H1 (cell line): ENCODE measurements at regions not wholly inside any gene's neighbourhood (a gene's known extent, or its start where the extent isn't known, plus 50 kb on each side); places are given as distances from the start of the nearest gene placed in this dataset.

Experiments
- CTCF ChIA-PET: fragments of 300-600 bp; sonication (Branson Sonifier 250); formaldehyde crosslinking; loops from one replicate; lab custom pipeline; 2021; ENCODE audit not compliant: partially characterized antibody; lab: Charles Lee
- POLR2A ChIA-PET: fragments of 300-600 bp; sonication (Branson Sonifier 250); formaldehyde crosslinking; loops from one replicate; lab custom pipeline; 2021; ENCODE audit warnings: inconsistent platforms; ENCODE audit not compliant: partially characterized antibody; lab: Charles Lee
- DNase-seq, 2 experiments: peaks; one replicate each; pipeline versions ENCODE4 v3.0.0 to v3.0.0-alpha.2; 2010 to 2022; ENCODE audit warnings: low spot score in 2 of 2, low read depth in 1 of 2, mixed read lengths in 1 of 2
- FAIRE-seq: peaks from 2 replicates; lab custom pipeline; 2011; peaks lifted over from hg19 to GRCh38; lab: Jason Lieb, UNC
- H2AFZ ChIP-seq: 2 replicates; pipeline ENCODE4 v1.8.1; 2012; ENCODE audit warnings: low read length, inconsistent platforms
- H2AK5ac ChIP-seq: 2 replicates; pipeline ENCODE4 v1.6.1; 2013; ENCODE audit warnings: low read depth, low read length
- H2BK120ac ChIP-seq: replicated peaks from 2 replicates; pipeline ENCODE3; 2013; ENCODE audit warnings: low read depth, low read length, inconsistent platforms
- H2BK12ac ChIP-seq: 2 replicates; pipeline ENCODE4 v1.6.1; 2013; ENCODE audit warnings: low read depth, low read length
- H2BK15ac ChIP-seq: 2 replicates; pipeline ENCODE4 v1.6.1; 2013; ENCODE audit warnings: low read length
- H2BK20ac ChIP-seq: 2 replicates; pipeline ENCODE4 v1.6.1; 2013; ENCODE audit warnings: low read length
- H2BK5ac ChIP-seq: 2 replicates; pipeline ENCODE4 v1.6.1; 2013; ENCODE audit warnings: low read depth, low read length
- H3K14ac ChIP-seq: 2 replicates; pipeline ENCODE4 v1.6.1; 2013; ENCODE audit warnings: inconsistent platforms; ENCODE audit not compliant: insufficient read length
- H3K18ac ChIP-seq: 2 replicates; pipeline ENCODE4 v1.6.1; 2013; ENCODE audit warnings: low read length; ENCODE audit errors: extremely low read depth
- H3K23ac ChIP-seq: 2 replicates; pipeline ENCODE4 v1.6.1; 2013; ENCODE audit warnings: inconsistent platforms; ENCODE audit not compliant: insufficient read length
- H3K23me2 ChIP-seq: 2 replicates; pipeline ENCODE4 v1.6.1; 2013; ENCODE audit warnings: low read depth, low read length
- H3K27ac ChIP-seq: 2 replicates; pipeline ENCODE4 v1.6.1; 2011; ENCODE audit warnings: low read depth, low read length, inconsistent platforms
- H3K27me3 ChIP-seq, 4 experiments: replicated peaks in 1 of 4; 1 replicate in 1 of 4; 2 replicates in 3 of 4; pipeline versions ENCODE4 v1.6.1 to v1.8.1; 2011 to 2013; ENCODE audit warnings: low read length in 3 of 4, mild to moderate bottlenecking in 3 of 4, inconsistent platforms in 2 of 4, mixed read lengths in 2 of 4, moderate library complexity in 1 of 4; ENCODE audit not compliant: control insufficient read depth in 3 of 4, insufficient read depth in 3 of 4; ENCODE audit errors: extremely low read depth in 1 of 4
- H3K36me3 ChIP-seq, 4 experiments: 2 replicates each; pipeline versions ENCODE4 v1.6.1 to v1.8.1; 2011 to 2013; ENCODE audit warnings: mild to moderate bottlenecking in 4 of 4, low read length in 3 of 4, moderate library complexity in 2 of 4, control low read depth in 1 of 4, inconsistent platforms in 1 of 4; ENCODE audit not compliant: insufficient read depth in 4 of 4, control insufficient read depth in 2 of 4
- H3K4ac ChIP-seq: replicated peaks from 2 replicates; pipeline ENCODE3; 2013; ENCODE audit warnings: low read length, low read depth, mixed read lengths, inconsistent platforms; ENCODE audit not compliant: insufficient read length
- H3K4me1 ChIP-seq, 4 experiments: replicated peaks in 1 of 4; 1 replicate in 1 of 4; 2 replicates in 3 of 4; pipeline versions ENCODE4 v1.6.1 to v1.8.1; 2011 to 2013; ENCODE audit warnings: low read length in 3 of 4, inconsistent platforms in 2 of 4, mixed read lengths in 1 of 4; ENCODE audit not compliant: insufficient read depth in 4 of 4, control insufficient read depth in 3 of 4
- H3K4me2 ChIP-seq, 2 experiments: 2 replicates each; pipeline versions ENCODE4 v1.6.1 to v1.8.1; 2011 to 2013; ENCODE audit warnings: low read depth in 2 of 2, low read length in 2 of 2, control low read depth in 1 of 2, inconsistent platforms in 1 of 2, mild to moderate bottlenecking in 1 of 2; ENCODE audit not compliant: insufficient read depth in 1 of 2
- H3K4me3 ChIP-seq, 4 experiments: fragments of 200-600, 300-600 bp in 1 of 4; sonication (generic), shearing (Covaris generic), sonication (Bioruptor Twin) in 1 of 4; 2 replicates each; pipeline versions ENCODE4 v1.5.1 to v1.8.1; 2011 to 2016; ENCODE audit warnings: low read length in 4 of 4, low read depth in 3 of 4, control low read depth in 2 of 4, inconsistent platforms in 2 of 4, mild to moderate bottlenecking in 2 of 4, mixed read lengths in 1 of 4, moderate library complexity in 1 of 4; ENCODE audit not compliant: insufficient read depth in 2 of 4; ENCODE audit errors: extremely low read depth in 1 of 4
- H3K56ac ChIP-seq: replicated peaks from 2 replicates; pipeline ENCODE3; 2013; ENCODE audit warnings: low read depth, mild to moderate bottlenecking, mixed read lengths, low read length, inconsistent platforms; ENCODE audit not compliant: insufficient read length
- H3K79me1 ChIP-seq: 2 replicates; pipeline ENCODE4 v1.6.1; 2013; ENCODE audit warnings: low read depth, low read length, control low read depth
- H3K79me2 ChIP-seq, 2 experiments: 2 replicates each; pipeline versions ENCODE4 v1.6.1 to v1.8.1; 2012 to 2013; ENCODE audit warnings: low read length in 2 of 2, mild to moderate bottlenecking in 2 of 2, inconsistent platforms in 1 of 2; ENCODE audit not compliant: insufficient read depth in 2 of 2, control insufficient read depth in 1 of 2
- H3K9ac ChIP-seq, 4 experiments: replicated peaks in 1 of 4; 1 replicate in 1 of 4; 2 replicates in 3 of 4; pipeline versions ENCODE4 v1.6.1 to v1.8.1; 2011 to 2013; ENCODE audit warnings: low read depth in 3 of 4, low read length in 3 of 4, control low read depth in 2 of 4, mild to moderate bottlenecking in 2 of 4, moderate library complexity in 2 of 4, inconsistent platforms in 1 of 4; ENCODE audit errors: extremely low read depth in 1 of 4
- H3K9me3 ChIP-seq, 2 experiments: 2 replicates each; pipeline versions ENCODE4 v1.6.1 to v1.8.1; 2012 to 2013; ENCODE audit warnings: mild to moderate bottlenecking in 2 of 2, moderate library complexity in 2 of 2, control low read depth in 1 of 2, inconsistent platforms in 1 of 2, low read depth in 1 of 2, low read length in 1 of 2, mixed read lengths in 1 of 2; ENCODE audit not compliant: insufficient read depth in 2 of 2
- H4K20me1 ChIP-seq, 2 experiments: replicated peaks in 1 of 2; 2 replicates each; pipeline versions ENCODE3 to v1.8.1; 2011 to 2013; ENCODE audit warnings: inconsistent platforms in 2 of 2, low read length in 2 of 2, mild to moderate bottlenecking in 1 of 2; ENCODE audit not compliant: insufficient read depth in 2 of 2, control insufficient read depth in 1 of 2
- H4K5ac ChIP-seq: 2 replicates; pipeline ENCODE4 v1.6.1; 2013; ENCODE audit warnings: low read length, low read depth, mixed read lengths, inconsistent platforms; ENCODE audit not compliant: insufficient read length
- H4K8ac ChIP-seq: 2 replicates; pipeline ENCODE4 v1.8.0; 2013; ENCODE audit warnings: mild to moderate bottlenecking, moderate library complexity, low read length, inconsistent platforms; ENCODE audit not compliant: insufficient read depth; ENCODE audit errors: extremely low read depth
- H4K91ac ChIP-seq: replicated peaks from 2 replicates; pipeline ENCODE3; 2013; ENCODE audit warnings: low read length, mixed read lengths, inconsistent platforms; ENCODE audit not compliant: insufficient read length
- ASH2L ChIP-seq: fragments of 200-600, 300-600 bp; sonication (generic); IDR thresholded peaks from one replicate; pipeline ENCODE4 v1.7.1; 2017; ENCODE audit warnings: low read length
- CHD1 ChIP-seq: IDR thresholded peaks from 2 replicates; pipeline ENCODE4 v1.6.1; 2012; ENCODE audit warnings: low read depth, low read length, improper control_type of control experiment
- CREB1 ChIP-seq: IDR thresholded peaks from 2 replicates; pipeline ENCODE4 v1.6.1; 2012; ENCODE audit warnings: inconsistent platforms
- EZH2 ChIP-seq: fragments of 200-600 bp; sonication (generic); IDR thresholded peaks from 2 replicates; pipeline ENCODE4 v1.7.1; 2012; ENCODE audit warnings: low read depth, mild to moderate bottlenecking, moderate library complexity, low read length, inconsistent platforms; ENCODE audit not compliant: severe bottlenecking
- JUND ChIP-seq: IDR thresholded peaks from 2 replicates; pipeline ENCODE4 v1.6.1; 2011; ENCODE audit warnings: mild to moderate bottlenecking, improper control_type of control experiment, low read length
- KDM4A ChIP-seq: IDR thresholded peaks from one replicate; pipeline ENCODE4 v1.7.1; 2012; ENCODE audit warnings: low read depth, mild to moderate bottlenecking, moderate library complexity, low read length, inconsistent platforms; ENCODE audit not compliant: severe bottlenecking
- NANOG ChIP-seq: IDR thresholded peaks from 2 replicates; pipeline ENCODE4 v1.6.1; 2011; ENCODE audit warnings: low read length, low read depth, mild to moderate bottlenecking, inconsistent platforms; ENCODE audit not compliant: insufficient read depth, poor library complexity, severe bottlenecking
- POU5F1 ChIP-seq: IDR thresholded peaks from 2 replicates; pipeline ENCODE4 v1.6.1; 2011; ENCODE audit warnings: low read depth, mild to moderate bottlenecking, low read length, moderate library complexity
- RXRA ChIP-seq: IDR thresholded peaks from 2 replicates; pipeline ENCODE4 v1.6.1; 2011; ENCODE audit warnings: low read depth, mild to moderate bottlenecking, low read length, moderate library complexity; ENCODE audit not compliant: insufficient read depth
- SIX5 ChIP-seq: IDR thresholded peaks from 2 replicates; pipeline ENCODE4 v1.6.1; 2011; ENCODE audit warnings: mild to moderate bottlenecking, low read depth, low read length
- SP2 ChIP-seq: IDR thresholded peaks from 2 replicates; pipeline ENCODE4 v1.6.1; 2012; ENCODE audit warnings: mild to moderate bottlenecking, low read length, inconsistent platforms
- TBP ChIP-seq: IDR thresholded peaks from 2 replicates; pipeline ENCODE4 v1.6.1; 2011; ENCODE audit warnings: low read depth, low read length, improper control_type of control experiment
- ZNF274 ChIP-seq: IDR thresholded peaks from 2 replicates; pipeline ENCODE4 v1.7.0; 2012; ENCODE audit warnings: low read length, borderline replicate concordance; ENCODE audit errors: extremely low read depth
- WGBS, 2 experiments: shearing (Covaris generic) in 1 of 2; methylation state at CpG; one replicate each; pipeline versions ENCODE4 v1.1.6 to v1.1.7; 2013 to 2015; ENCODE audit warnings: low lambda C conversion rate in 2 of 2, mixed read lengths in 2 of 2, inconsistent platforms in 1 of 2, low coverage in 1 of 2, missing lambda C conversion rate in 1 of 2; ENCODE audit not compliant: insufficient replicate concordance in 2 of 2, insufficient coverage in 1 of 2, insufficient read length in 1 of 2; ENCODE audit errors: extremely low coverage in 1 of 2, missing lambda C conversion rate in 1 of 2; 5-methylcytosine and 5-hydroxymethylcytosine counted together

- Histone ChIP-seq H4K5ac (no peak overlapping the region), H3K9ac (no peak overlapping the region), H2AFZ (no peak overlapping the region), H3K4ac (no peak overlapping the region), H3K56ac (no peak overlapping the region), H2BK5ac (no peak overlapping the region), H3K4me1 (no peaks in the 10 kb centered on the region), H3K4me2 (no peak overlapping the region), H2BK20ac (no peak overlapping the region), H4K91ac (no peak overlapping the region), H3K36me3 (no peaks in the 10 kb centered on the region), H2BK12ac (no peak overlapping the region), H4K20me1 (no peaks in the 10 kb centered on the region), H4K8ac (no peak overlapping the region), H3K27ac (no peak overlapping the region), H3K14ac (no peak overlapping the region), H3K79me1 (no peaks in the 10 kb centered on the region), H2AK5ac (no peak overlapping the region), H3K27me3 (no peaks in the 10 kb centered on the region), H3K18ac (no peak overlapping the region), H3K4me3 (no peak overlapping the region), H2BK15ac (no peak overlapping the region), H3K9me3 (no peaks in the 10 kb centered on the region), H3K23ac (no peak overlapping the region), H2BK120ac (no peak overlapping the region), H3K79me2 (no peaks in the 10 kb centered on the region), H3K23me2 (no peaks in the 10 kb centered on the region)
- no peak for FAIRE-seq
- POLR2A ChIA-PET = no interaction called here
- CTCF ChIA-PET = interaction anchor here (0.9 to 1.1 kb wide), 2 partner anchors 9 to 20 kb away, joined by 3 read pairs; no protein-coding TSS in a partner anchor
- 93% methylated on average over 2 of the region's 2 CpGs; no CpG with 5 or more reads in 1 of the 2 experiments for WGBS, 2 experiments
- TF ChIP-seq EZH2 = no peak
- no peak for TF ChIP-seq CREB1
- no peak for TF ChIP-seq ASH2L
- no peak for TF ChIP-seq KDM4A
- TF ChIP-seq SP2 = no peak
- no peak for TF ChIP-seq NANOG
- TF ChIP-seq SIX5 = no peak
- TF ChIP-seq CHD1 = no peak
- no peak for TF ChIP-seq TBP
- TF ChIP-seq ZNF274 = no peak
- no peak for TF ChIP-seq POU5F1
- TF ChIP-seq RXRA = no peak
- no peak for TF ChIP-seq JUND
- no peak for DNase-seq
Measured at GRCh38 chr4:152065545-152065944, 304.7 kb upstream of the GATB start.
